HG03025 (cell line): ENCODE measurements at regions not wholly inside any gene's neighbourhood (a gene's known extent, or its start where the extent isn't known, plus 50 kb on each side); places are given as distances from the start of the nearest gene placed in this dataset.

Experiments
- ATAC-seq: cut with Tn5 transposase; IDR thresholded peaks from one replicate; pipeline ENCODE4 v1.9.1; 2021; ENCODE audit warnings: mild to moderate bottlenecking, moderate library complexity; ENCODE audit not compliant: unreplicated experiment, low FRiP score

DNA sequence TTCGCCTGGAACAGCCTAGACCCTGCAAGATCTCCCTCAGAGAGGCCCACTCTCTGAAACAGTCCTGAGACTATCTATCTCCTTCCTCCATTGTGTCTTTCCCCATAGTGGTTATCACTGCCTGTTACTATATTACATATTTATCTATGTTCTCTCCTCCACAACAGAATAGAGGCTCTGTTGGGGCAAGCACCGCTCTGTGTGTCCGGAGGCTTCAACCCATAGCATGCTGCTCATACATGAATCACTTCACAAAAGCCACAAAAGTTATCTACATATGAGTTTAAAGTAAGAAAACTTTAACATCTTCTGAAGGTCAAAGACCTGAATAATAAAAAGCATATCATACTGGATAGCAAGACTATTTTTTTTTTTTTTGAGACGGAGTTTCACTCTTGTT lies 242.1 kb upstream of the HS6ST1 start:
- ATAC-seq, result no peak

DNA sequence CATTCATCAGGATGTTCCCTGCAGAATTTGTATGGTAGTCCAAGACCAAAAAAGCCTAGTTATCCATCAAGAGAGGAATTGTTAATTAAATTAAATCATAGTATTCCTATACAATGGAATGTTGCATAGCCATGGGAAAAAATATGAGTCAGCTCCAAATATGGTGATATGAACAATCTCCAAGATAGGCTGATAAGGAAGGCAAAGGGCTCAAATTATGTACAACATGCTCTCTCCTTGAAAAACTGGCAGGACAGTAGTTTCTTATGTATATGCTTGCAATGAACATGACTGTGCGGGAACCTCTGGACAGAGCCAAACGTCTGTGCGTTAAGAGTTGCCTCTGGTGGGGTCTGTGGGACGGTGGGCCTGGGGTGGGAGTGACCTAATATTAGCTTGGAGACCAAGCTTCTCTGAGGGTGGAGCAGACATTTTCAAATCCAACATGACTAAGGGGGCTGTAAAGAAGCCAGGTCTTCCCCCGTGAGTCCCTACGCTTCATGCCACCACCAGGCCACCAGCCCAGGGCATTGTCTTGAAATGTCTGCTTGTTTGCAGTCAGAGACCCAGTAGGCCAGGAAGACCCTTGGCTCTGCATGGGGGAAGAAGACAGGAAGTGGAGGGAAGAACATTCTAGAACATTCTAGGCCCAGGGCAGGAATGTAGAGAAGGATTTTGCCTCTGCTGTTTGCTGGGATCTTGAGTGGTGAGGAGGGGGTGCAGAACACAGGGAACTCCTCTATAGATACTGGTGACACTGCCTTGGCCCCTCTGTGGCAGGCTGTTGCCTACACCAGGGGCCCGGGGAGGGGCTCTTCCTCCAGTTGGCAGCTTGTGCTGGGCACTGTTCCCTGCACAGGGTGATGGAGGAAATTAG lies 244.0 kb upstream of the HS6ST1 start:
- ATAC-seq, result no peak

DNA sequence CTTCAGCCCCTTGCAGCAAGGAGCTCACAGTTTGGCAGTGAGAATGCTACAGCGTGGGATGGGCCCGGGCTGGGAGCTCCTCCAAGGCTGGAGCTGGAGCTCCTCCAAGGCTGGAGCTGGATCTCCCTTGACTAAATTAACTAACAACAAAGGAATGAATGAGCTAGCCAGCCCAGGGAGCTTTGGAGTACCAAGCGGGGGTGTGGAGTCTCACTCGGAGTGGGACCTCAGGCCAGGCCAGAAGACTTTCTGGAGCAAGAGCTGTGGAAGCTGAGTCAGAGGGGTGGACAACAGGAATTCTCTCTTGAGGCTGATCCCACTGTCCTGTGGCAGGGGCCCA lies 244.7 kb upstream of the HS6ST1 start:
- no peak for ATAC-seq

DNA sequence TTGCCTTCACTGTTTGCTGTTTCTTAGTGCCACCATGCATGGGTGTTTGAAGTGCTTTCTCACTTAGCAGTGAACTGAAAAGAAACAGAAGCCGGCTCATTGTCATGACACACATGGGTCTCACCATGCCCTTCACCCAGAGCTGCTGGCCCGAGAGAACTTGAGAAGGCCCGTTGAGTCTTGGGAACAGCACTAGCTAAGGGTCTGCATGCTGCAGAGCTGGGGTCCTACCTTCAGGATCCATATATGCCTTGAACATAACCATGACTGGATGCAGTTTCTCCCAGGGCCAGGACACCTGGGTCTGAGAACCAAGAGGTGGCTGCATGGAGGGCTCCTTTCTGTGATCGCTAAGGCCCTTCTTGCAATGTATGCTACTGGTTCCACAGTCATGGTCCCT lies 245.5 kb upstream of the HS6ST1 start:
- ATAC-seq, result no peak

DNA sequence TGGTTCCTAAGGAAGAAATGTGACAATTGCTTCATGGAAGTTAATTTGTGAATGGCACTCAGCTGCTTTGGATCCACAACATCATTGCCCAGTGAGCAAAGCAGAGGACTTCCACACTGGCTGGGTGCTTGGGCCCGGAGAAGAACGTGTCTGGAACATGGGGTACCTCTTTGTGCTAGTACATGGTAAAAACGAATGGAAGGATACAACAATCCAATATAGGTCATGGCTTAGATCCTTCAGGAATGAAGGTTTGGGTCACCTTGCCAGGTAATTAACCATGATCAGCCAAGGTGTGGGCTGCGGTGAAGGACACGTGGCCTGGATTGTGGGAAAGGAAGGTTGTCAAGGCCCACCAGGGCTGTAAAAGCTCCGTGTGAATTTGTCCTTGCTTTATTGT lies 245.9 kb upstream of the HS6ST1 start:
- no peak for ATAC-seq

DNA sequence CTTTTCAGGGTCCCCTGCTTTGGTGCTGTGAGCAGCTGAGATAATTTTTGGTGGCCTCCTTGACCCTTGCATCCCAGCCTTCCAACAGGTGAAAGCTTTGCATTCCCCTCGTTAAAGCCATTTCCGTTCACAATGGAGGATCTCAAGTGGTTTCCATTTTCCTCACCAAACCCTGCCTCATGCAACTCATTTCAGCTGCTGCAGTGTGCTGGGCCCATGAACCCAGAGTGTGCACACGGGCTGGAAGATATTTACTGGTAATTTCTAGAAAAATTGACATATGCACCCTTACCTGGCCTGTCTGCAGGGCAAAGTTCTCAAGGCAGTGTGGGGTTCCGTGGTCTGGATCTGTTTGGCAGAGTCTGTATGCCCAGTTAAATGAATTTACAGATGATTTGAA lies 246.8 kb upstream of the HS6ST1 start:
- ATAC-seq, result no peak

DNA sequence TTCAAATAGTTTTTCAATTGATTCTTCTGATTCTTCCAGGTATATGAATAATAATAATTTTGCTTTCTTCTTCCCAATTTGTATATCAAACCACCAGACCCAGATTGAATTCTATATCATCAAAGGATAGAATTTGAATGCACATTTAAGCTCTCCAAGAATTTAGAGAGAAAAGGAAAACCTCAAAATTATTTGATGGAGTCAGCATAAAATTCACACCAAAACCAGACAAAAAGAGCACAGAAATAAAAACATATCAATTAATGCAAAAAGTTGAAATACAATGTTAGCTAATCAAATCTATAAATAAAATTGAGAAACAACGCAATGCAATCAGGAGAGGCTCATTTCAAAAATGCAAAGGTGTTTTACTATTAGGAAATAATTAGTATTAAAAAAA lies 248.0 kb upstream of the HS6ST1 start:
- no peak for ATAC-seq

DNA sequence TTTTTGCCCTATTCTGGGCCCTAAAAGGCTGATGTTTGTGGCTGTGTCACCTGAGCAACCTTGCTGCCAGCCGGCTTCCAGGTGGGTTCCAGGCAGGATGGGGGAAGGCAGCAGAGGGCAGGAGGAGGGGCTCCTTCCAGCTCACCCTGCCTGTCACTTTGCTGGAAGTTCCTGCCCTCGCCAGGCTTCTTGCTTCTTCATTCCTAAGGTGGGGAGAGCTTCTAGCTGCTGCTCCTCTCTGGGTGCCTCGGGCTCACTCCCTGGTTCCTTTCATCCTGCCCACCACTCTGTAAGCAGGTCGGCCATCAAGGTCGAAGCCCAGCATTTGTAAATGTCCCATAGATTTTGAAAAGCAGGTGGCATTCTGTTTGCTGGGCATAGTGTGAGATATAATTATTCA lies 249.4 kb upstream of the HS6ST1 start:
- ATAC-seq, result no peak

DNA sequence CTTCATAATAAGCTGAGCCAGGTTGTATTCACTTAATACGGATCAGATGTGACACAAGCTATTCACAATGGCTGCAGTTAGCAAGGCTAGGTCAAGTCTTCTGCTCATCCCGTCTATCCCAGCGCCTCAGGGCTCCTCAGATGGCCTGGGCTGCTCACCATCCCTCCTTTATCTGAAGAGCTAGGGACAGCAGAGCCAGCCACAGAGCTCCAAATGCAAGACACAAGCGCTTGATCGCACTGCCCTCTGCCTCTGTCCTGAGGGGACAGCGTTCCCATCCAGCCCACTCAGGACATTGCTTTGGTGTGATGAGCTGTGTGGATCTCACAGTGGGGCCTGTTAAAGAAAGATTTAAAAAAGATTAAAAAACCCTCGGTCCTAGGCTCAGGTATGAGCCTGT lies 254.4 kb upstream of the HS6ST1 start:
- no peak for ATAC-seq

DNA sequence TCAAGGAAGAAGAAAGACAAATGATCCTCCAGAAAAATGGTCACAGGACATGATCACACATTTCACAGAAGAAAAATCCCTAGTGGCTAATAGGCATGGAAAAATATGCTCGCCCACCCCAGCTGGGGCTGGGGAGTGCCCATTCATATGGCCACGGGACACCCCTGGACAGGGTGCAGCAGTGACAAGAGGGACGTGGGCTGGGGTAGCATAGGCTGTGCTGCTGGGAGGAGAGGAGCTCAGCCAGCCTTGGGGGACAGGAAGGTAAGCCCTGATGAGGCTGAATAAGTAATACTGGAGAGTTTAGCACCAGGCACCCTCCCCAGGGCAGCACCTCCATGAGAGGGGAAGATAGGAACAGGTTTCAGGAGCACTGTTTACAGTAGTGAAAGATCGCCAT lies 254.9 kb upstream of the HS6ST1 start:
- no peak for ATAC-seq

DNA sequence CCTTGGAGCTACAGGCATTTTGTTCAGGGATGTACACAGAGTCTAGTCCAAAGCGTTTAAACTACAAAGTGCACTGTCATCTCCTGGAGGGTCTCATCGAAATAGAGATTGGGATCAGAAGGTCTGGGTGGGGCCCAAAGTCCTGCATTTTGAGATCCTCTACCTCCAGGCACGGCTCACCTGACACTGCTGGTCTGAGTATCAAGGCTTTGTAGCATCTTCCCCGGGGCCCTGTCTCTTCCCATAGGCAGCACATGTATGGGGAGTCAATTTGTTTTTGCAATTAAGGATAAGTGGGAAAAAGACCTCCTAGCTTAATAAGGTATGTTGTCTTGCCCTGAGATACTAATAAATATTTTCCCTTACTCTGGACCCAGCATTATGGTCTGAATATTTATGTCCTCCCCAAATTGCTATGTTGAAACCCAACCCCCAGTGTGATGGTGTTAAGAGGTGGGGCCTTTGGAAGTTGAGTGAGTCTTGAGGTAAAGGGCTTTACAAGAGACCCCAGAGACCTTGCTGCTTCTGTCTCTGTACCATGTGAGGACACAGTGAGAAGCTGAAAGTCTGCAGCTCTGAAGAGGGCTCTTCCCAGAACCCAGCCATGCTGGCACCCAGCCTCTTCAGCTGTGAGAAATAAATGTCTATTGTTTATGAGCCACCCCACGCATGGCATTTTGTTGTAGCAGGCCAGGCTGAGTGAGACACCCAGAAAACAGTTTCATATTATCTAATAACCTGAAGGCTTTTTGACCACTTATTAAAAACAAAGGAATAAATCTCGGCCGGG lies 258.7 kb upstream of the HS6ST1 start:
- no peak for ATAC-seq

DNA sequence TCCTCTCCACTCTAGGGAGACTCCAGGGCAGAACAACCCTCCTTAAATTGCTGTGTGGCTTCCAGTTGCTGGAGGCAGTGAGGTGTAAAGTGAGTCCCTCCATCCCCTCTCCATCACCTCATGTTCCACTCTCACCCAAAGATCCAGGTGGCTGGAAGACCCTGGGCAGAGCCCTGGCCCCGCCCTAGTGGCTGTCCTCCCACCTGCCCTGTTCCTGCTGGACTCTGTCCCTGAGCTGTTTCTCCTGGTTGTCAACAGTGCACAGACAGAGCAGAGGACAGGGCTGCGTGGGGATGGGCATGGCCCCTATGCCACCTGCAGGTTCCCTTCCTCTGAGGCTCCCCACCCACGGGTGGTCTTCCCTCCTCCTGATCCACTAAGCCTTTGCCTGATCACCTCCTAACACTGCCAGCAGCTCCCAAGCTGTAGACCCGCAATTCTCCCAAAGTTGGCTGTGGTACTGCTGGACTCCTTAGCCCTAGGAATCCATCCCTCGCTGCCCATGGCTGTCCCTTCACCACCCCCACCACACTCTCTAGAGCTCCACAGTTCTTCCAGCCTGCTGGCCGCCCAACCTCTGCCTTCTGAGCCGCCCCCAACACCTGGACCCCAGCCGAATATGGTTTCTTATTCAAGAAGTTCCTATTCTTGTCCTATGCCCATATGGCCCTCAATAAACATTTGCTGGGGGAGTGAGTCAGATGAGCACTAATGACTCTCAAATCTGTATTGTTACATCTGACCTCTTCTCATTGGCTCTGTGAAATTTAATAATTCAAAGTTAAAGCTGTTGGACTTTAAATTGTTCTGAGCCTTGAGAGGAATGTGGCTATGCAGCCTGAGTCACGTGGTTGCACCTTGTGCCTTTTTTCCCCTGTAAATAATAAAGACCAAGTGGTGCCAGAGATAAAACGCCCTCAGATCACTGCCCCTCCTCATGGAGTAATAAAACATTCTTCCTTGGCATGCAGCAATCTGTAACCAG lies 260.0 kb upstream of the HS6ST1 start:
- ATAC-seq, result no peak

DNA sequence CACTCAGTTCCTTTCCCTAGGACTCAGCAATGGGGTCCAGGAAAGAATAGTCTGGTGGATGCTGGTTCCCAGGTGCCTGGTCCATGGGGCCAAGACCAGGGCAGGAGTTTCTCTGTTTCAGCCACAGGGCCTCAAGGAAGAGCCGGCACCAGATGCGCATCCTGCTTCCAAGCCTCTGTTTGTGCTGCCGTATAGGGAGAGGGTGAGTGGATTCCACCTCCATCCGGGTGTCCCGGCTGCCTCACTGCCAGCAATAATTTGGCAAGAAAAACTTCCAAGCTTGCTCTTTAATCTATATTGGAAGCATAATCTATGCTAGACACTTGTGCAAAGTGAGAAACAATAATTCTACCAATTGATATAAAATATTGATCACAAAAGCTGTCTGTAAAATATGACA lies 261.2 kb upstream of the HS6ST1 start:
- ATAC-seq, result no peak

DNA sequence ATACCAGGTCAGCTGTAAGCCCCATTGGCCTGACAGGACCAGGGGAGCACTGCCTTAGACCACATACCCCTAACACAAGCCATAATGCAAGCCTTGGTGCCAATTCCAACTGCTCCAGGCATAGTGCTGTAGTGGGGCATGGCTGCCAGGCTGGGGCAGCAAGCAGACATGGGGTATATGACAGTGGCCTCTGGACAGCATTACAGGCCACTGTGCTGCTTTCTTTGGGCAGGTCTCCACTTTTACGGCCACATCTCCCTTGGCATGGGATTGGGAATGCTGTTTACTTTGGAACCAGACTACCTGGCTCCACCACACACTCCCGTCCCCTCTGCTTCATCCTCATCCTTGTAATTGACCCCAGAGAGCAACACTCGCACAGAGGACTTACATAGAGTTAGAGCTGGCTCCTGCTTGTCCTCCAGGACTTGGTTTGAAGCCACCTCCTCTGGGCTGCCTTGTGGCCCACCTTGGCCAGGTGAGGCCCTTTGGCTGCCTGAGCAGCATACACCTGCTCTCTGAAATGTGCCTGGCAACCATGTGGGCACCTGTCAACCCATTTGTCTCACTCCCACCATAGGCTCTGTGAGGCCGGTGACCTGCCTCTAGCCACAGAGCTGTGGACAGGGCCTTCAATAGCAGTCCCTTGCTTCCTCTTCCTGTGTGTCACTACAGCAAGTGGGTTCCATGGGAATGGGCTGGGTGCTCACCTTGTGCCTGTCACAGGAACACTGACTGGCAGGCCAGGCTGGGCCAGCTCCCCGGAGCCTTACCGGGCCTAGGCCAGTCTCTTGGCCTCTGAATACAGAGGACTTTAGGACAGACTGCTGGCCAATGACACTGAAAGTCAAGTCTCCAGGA lies 262.6 kb upstream of the HS6ST1 start:
- ATAC-seq, result no peak

DNA sequence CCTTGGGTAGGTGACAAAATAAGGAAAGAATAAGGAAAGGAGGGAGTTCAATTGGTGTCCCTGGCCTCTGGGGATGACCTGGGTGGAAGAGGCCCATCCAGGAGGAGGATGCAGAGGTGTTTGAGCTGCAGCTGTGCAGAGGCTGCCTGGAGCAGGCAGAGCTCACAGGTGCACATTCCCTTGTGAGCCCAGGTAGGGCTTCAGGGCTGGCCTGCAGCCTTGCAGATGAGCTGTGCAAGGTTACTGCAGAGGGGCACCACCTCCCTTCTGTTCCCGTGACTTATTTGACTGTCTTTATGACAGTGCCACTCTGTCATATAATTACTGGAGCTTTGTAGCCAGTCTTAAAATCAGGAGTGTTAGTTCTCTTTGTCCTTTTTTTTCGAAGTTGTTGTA lies 263.2 kb upstream of the HS6ST1 start:
- ATAC-seq, result no peak

DNA sequence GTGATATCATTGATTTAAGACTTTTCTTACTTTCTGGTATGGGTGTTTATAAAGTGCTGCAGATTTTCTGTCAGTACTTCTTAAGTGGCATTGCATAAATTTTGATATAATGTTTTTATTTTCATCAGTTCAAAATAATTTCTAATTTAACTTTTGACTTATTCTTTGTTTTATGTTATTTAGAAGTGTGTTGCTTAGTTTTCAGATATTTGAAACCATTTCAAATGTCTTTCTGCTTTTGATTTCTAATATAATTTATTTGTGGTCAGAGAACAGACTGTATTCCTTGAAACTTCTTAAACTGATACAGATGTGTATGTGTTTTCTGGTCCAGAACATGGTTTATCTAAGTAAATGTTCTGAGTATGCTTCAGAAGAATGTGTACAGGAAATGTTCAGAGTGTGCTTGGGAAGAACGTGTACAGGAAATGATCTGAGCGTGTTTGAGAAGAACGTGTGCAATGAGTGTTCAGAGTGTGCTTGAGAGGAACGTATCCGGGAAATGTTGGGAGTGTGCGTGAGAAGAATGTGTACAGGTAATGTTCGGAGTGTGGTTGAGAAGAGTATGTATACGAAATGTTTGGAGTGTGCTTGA lies 265.7 kb upstream of the HS6ST1 start:
- no peak for ATAC-seq

DNA sequence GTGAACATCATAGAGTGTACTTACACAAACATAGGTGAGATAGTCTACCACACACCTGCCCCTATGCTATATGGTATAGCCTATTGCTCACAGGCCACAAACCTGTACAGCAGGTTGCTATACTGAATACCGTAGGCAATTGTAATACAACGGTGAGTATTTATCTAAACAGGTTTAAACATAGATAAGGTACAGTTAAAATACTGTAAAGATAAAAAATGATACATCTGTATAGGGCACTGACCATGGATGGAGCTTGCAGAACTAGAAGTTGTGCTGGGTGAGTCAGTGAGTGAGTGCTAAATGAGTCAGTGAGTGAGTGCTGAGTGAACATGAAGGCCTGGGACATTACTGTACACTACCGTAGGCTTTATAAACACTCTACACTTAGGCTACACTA lies 267.0 kb upstream of the HS6ST1 start:
- no peak for ATAC-seq

DNA sequence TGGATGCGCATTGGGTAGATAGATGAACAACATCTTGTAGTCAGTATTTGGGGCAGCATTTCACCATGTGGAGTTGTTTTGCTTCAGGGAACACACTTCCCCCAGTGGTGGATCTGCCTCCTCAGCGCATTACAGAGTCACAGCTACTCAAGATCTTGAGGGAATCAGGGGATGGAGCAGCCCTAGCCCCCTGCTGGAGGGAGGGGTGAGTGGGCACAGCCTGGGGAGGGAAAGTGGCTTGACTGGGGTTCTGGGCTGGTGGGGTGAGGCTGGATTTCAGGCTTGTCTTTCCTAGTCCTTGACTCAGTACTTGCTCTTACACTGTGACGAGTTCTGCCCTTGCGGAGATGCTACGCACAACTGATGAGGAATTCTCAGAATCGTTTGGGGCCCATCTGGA lies 271.0 kb upstream of the HS6ST1 start:
- no peak for ATAC-seq

DNA sequence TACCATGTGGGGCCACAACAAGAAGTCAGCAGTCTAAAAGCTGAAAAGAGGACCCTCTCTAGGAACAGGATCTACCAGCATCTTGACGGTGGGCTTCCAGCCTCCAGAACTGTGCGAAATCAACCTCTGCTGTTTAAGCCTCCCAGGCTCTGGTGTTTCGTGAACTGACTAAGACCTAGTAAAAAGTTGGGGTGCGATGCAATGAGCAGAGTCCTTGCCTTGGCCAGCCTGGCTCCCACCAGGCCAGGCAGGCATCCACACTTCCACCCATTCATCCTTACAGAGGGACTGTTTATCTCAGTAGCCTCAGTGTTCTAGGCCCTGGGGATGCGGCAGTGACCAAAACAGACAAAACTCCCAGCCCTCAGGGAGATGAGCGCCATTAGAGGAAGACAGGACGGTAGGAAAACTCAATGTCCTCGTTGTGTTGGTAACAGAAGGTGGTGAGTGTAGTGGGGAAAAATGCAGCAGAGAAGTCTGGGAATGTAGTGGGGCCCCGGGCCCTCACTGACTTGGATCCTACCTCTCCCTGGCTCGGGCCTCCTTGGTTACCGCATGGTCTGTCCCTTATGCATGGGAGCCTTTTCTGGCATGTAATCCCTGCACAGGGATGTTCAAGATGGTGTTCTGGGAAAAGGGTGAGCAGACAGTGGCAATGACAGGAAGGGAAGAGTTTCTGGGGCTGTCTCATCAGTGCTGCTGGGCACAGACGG lies 271.8 kb upstream of the HS6ST1 start:
- ATAC-seq, result no peak
